GM12864 (cell line): ENCODE measurements at regions not wholly inside any gene's neighbourhood (a gene's known extent, or its start where the extent isn't known, plus 50 kb on each side); places are given as distances from the start of the nearest gene placed in this dataset.

Experiments
- DNase-seq: peaks from one replicate; pipeline ENCODE4 v3.0.0-alpha.2; 2011; ENCODE audit warnings: low read depth
- H3K4me3 ChIP-seq: 2 replicates; pipeline ENCODE4 v1.5.1; 2011; ENCODE audit warnings: mild to moderate bottlenecking, low read depth, low read length, control low read depth
- TF ChIP-seq, protein P1 (sequence below): IDR thresholded peaks from 2 replicates; pipeline ENCODE4 v1.5.1; 2011; ENCODE audit warnings: low read depth, mild to moderate bottlenecking, moderate library complexity, low read length, control low read depth, inconsistent platforms; ENCODE audit errors: missing control alignments

GRCh38 chr2:192254444-192254843, 59.7 kb upstream of the TMEFF2 start:
- TF ChIP-seq, protein P1, sequence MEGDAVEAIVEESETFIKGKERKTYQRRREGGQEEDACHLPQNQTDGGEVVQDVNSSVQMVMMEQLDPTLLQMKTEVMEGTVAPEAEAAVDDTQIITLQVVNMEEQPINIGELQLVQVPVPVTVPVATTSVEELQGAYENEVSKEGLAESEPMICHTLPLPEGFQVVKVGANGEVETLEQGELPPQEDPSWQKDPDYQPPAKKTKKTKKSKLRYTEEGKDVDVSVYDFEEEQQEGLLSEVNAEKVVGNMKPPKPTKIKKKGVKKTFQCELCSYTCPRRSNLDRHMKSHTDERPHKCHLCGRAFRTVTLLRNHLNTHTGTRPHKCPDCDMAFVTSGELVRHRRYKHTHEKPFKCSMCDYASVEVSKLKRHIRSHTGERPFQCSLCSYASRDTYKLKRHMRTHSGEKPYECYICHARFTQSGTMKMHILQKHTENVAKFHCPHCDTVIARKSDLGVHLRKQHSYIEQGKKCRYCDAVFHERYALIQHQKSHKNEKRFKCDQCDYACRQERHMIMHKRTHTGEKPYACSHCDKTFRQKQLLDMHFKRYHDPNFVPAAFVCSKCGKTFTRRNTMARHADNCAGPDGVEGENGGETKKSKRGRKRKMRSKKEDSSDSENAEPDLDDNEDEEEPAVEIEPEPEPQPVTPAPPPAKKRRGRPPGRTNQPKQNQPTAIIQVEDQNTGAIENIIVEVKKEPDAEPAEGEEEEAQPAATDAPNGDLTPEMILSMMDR = no peak
- no peak for DNase-seq
- no peak overlapping the region for H3K4me3 ChIP-seq

GRCh38 chr2:192253692-192254091, 59.0 kb upstream of the TMEFF2 start:
- TF ChIP-seq, protein P1 = no peak
- no peak for DNase-seq
- no peak overlapping the region for H3K4me3 ChIP-seq

DNA sequence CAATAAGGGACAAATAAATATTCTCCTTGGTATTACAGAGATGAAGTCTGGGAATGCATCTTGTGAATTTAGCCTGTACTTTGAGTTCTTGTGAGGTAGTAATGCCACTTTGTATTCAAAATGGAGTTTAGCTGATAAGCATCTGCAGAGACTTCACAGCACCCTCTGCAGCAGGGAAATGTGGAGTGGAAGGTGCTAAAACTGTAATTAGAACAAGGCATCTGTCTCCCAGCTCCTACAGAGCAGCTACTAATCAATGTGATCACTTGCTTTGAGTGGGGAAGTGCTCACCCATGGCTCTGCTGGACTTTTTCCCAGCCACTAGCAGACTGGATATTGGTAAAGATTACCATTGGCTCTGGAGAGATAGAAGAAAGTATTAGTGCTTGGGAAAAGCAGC, 56.2 kb upstream of the TMEFF2 start:
- H3K4me3 ChIP-seq = no peak overlapping the region
- DNase-seq = no peak
- TF ChIP-seq, protein P1 = no peak

GRCh38 chr2:192247456-192247855, 52.7 kb upstream of the TMEFF2 start:
- no peak overlapping the region for H3K4me3 ChIP-seq
- DNase-seq = no peak
- TF ChIP-seq, protein P1 = no peak

DNA sequence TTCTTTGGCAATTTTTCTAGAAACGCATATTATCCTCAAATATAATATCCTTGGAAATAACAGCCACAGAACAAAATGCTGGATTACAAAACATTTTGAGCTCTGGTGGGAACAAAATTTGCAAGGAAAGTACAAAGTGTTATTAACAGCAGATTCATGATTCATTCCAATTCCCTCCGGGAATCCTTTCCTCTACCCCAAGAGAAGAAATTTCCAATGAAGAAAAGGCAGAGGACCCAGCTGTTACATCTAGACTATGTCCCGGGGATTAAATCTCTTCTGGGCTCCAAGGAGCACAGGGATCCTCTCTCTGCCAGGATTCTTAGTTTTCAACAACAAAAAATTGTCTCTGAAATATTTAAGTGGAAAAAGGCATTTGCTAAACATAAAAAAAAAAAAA, 51.6 kb upstream of the TMEFF2 start:
- H3K4me3 ChIP-seq = no peak overlapping the region
- no peak for DNase-seq
- TF ChIP-seq, protein P1 = no peak

GRCh38 chr2:192245329-192245728, 50.6 kb upstream of the TMEFF2 start:
- no peak overlapping the region for H3K4me3 ChIP-seq
- DNase-seq = no peak
- TF ChIP-seq, protein P1 = no peak
